Fibroblast of villous mesenchyme (primary cell): ENCODE measurements at regions not wholly inside any gene's neighbourhood (a gene's known extent, or its start where the extent isn't known, plus 50 kb on each side); places are given as distances from the start of the nearest gene placed in this dataset.
"Not testable (repeated sequence)": the region's sequence is repeated elsewhere in the genome, so short reads cannot be mapped to it uniquely, and the experiment has no call there.

Experiments
- DNase-seq: peaks from one replicate; pipeline ENCODE4 v3.0.0-alpha.2; 2010; ENCODE audit warnings: low read depth
- H3K4me3 ChIP-seq: 2 replicates; pipeline ENCODE4 v1.5.1; 2011; ENCODE audit warnings: low read depth, mild to moderate bottlenecking, low read length
- CTCF ChIP-seq: IDR thresholded peaks from 2 replicates; pipeline ENCODE4 v1.5.1; 2012; ENCODE audit warnings: low read depth, mild to moderate bottlenecking, low read length; ENCODE audit not compliant: insufficient read depth

GRCh38 chr19:27971869-27972268 lies 1241.1 kb downstream of the UQCRFS1 start:
- H3K4me3 ChIP-seq = no peak overlapping the region
- no peak for DNase-seq
- no peak for TF ChIP-seq CTCF

GRCh38 chr19:27971071-27971470 lies 1241.9 kb downstream of the UQCRFS1 start:
- no peak for DNase-seq
- TF ChIP-seq CTCF = no peak
- H3K4me3 ChIP-seq = no peak overlapping the region

GRCh38 chr19:27966390-27966816 lies 1246.5 kb downstream of the UQCRFS1 start:
- peak; percentile 52 for TF ChIP-seq CTCF
- DNase-seq = peak; percentile 8
- H3K4me3 ChIP-seq = no peak overlapping the region

- TF ChIP-seq CTCF = no peak
- no peak overlapping the region for H3K4me3 ChIP-seq
- no peak for DNase-seq
Measured at GRCh38 chr19:27964185-27964584, 1248.8 kb downstream of the UQCRFS1 start.

GRCh38 chr19:27962264-27962663 lies 1250.7 kb downstream of the UQCRFS1 start:
- TF ChIP-seq CTCF = no peak
- DNase-seq = no peak
- H3K4me3 ChIP-seq = no peak overlapping the region

- no peak overlapping the region for H3K4me3 ChIP-seq
- TF ChIP-seq CTCF = no peak
- no peak for DNase-seq
Measured at GRCh38 chr19:27955485-27956480, 1257.2 kb downstream of the UQCRFS1 start.

- not testable (repeated sequence) for H3K4me3 ChIP-seq, DNase-seq
Measured at GRCh38 chr19:27942607-27943006, 1270.3 kb downstream of the UQCRFS1 start.
